Pancreas (tissue), 10 donors: ENCODE measurements at regions not wholly inside any gene's neighbourhood (a gene's known extent, or its start where the extent isn't known, plus 50 kb on each side); places are given as distances from the start of the nearest gene placed in this dataset.

Experiments used
- ATAC-seq, 4 donors: fragments of 200-7000 bp; cut with Tn5 transposase; one replicate each; pipeline versions ENCODE4 v1.8.0 to v1.9.1; 2020; ENCODE audit warnings: mild to moderate bottlenecking in 4 of 4, moderate library complexity in 4 of 4
- DNase-seq, 6 donors: peaks; one replicate each; pipeline ENCODE4 v3.0.0-alpha.2; 2020
- FAIRE-seq: peaks from 2 replicates; lab custom pipeline; 2012; peaks lifted over from hg19 to GRCh38; lab: Jason Lieb, UNC
- H3K27ac ChIP-seq, 4 donors: fragments of 200-600 bp; sonication (generic); 1 replicate in 3 of 4; 2 replicates in 1 of 4; pipeline versions ENCODE4 v1.5.0 to v1.8.0; 2020
- H3K27me3 ChIP-seq, 4 donors: fragments of 200-600 bp; one replicate each; pipeline ENCODE4 v1.8.0; 2021
- H3K36me3 ChIP-seq, 3 donors: fragments of 200-600 bp; sonication (generic) in 1 of 3; one replicate each; pipeline versions ENCODE4 v1.5.0 to v1.8.0; 2020 to 2021
- H3K4me1 ChIP-seq, 3 donors: fragments of 200-600 bp; one replicate each; pipeline ENCODE4 v1.8.0; 2021
- H3K4me3 ChIP-seq, 4 donors: fragments of 200-600 bp; sonication (generic) in 2 of 4; one replicate each; pipeline versions ENCODE4 v1.5.0 to v1.8.0; 2020 to 2021
- H3K9me3 ChIP-seq, 4 donors: fragments of 200-600 bp; one replicate each; pipeline ENCODE4 v1.8.0; 2021
- WGBS, 2 donors: extraction: QIAGEN DNeasy Blood & Tissue Kit; methylation state at CpG; one replicate each; pipeline ENCODE4 v1.1.7; 2013; 5-methylcytosine and 5-hydroxymethylcytosine counted together
- intact Hi-C, 3 donors: fragments of 100-400 bp; cut with DNase I; formaldehyde crosslinking; loops; one replicate each; pipeline versions ENCODE4 v1.11.1 to v1.14.2; 2022
- TF ChIP-seq, protein P1 (sequence below), 4 donors: fragments of 200-600 bp; sonication (generic) in 3 of 4; IDR thresholded peaks; one replicate each; pipeline versions ENCODE4 v1.5.0 to v1.8.0; 2021; ENCODE audit warnings: antibody characterized with exemption in 4 of 4
- donor health status: healthy with polysubstance abuse.
- donor health status: DM: no; HTN: no; CAD: no; lungs with moderate emphysema.
- donor health status: DM: no; HTN: no; CAD: no.
- donor health status: control.
- donor health status: control.
- donor health status: Bipolar disorder and iron deficiency.
- donor health status: DM: yes; HTN: yes; CAD: no.
- donor health status: DM: no; HTN: no; CAD: no.
- donor health status: DM: no; HTN: no; CAD: no.
- donor health status: DM: yes; HTN: yes; CAD: no.

DNA sequence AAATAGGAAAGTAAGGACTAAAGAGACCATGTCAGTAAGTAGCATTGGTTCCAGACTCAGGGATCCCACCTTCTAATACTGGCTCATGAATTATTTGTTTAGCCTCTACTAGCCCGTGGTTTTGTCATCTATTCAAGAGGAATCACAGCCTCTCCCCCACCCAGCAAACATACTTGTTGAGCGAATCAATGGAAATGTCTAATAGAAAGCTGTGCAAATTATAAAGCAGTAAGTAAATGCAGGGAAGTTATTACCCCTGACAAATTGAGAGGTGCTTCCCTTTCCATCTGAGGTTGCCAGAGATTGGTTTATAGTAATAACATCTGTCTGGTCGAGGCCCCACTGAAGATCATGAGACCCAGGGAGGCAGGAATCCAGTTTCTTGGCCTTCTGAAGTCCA, 219.3 kb upstream of the OSR1 start:
- peaks cover 0 to 3% (median 0%) of the 10 kb centered on the region in 4 donors for H3K27me3 ChIP-seq
- H3K27ac ChIP-seq: no peak overlapping the region
- H3K9me3 ChIP-seq: no peaks in the 10 kb centered on the region
- intact Hi-C loops: no loop called here
- DNase-seq (no peak), ATAC-seq (no peak), FAIRE-seq (no peak)
- WGBS, 2 donors: 52 to 54% methylated on average over 3 of the region's 3 CpGs
- TF ChIP-seq, protein P1, sequence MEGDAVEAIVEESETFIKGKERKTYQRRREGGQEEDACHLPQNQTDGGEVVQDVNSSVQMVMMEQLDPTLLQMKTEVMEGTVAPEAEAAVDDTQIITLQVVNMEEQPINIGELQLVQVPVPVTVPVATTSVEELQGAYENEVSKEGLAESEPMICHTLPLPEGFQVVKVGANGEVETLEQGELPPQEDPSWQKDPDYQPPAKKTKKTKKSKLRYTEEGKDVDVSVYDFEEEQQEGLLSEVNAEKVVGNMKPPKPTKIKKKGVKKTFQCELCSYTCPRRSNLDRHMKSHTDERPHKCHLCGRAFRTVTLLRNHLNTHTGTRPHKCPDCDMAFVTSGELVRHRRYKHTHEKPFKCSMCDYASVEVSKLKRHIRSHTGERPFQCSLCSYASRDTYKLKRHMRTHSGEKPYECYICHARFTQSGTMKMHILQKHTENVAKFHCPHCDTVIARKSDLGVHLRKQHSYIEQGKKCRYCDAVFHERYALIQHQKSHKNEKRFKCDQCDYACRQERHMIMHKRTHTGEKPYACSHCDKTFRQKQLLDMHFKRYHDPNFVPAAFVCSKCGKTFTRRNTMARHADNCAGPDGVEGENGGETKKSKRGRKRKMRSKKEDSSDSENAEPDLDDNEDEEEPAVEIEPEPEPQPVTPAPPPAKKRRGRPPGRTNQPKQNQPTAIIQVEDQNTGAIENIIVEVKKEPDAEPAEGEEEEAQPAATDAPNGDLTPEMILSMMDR (IDR thresholded peaks at IDR 0.05): no peak
- H3K4me1 ChIP-seq: no peaks in the 10 kb centered on the region
- no peaks in the 10 kb centered on the region for H3K36me3 ChIP-seq
- no peak overlapping the region for H3K4me3 ChIP-seq

- ATAC-seq (no peak), FAIRE-seq (no peak)
- 40 to 45% methylated on average over 3 of the region's 3 CpGs for WGBS, 2 donors
These were observed 218.0 kb upstream of the OSR1 start for GRCh38 chr2:19576411-19576810.

GRCh38 chr2:19575641-19576040, 217.2 kb upstream of the OSR1 start:
- no peaks in the 10 kb centered on the region for H3K9me3 ChIP-seq
- no peak overlapping the region for H3K27ac ChIP-seq
- H3K36me3 ChIP-seq: no peaks in the 10 kb centered on the region
- DNase-seq (no peak), FAIRE-seq (no peak), ATAC-seq (no peak)
- peaks cover 0 to 3% (median 0%) of the 10 kb centered on the region in 4 donors for H3K27me3 ChIP-seq
- TF ChIP-seq, protein P1 (IDR thresholded peaks at IDR 0.05): no peak
- H3K4me1 ChIP-seq: no peaks in the 10 kb centered on the region
- intact Hi-C loops: no loop called here
- no peak overlapping the region for H3K4me3 ChIP-seq

More at GRCh38 chr2:19576411-19576810, 218.0 kb upstream of the OSR1 start:
- intact Hi-C loops: no loop called here
- Histone ChIP-seq H3K4me3 (no peak overlapping the region), H3K27me3 (peaks cover 0 to 3% (median 0%) of the 10 kb centered on the region in 4 donors), H3K36me3 (no peaks in the 10 kb centered on the region), H3K9me3 (no peaks in the 10 kb centered on the region), H3K27ac (no peak overlapping the region), H3K4me1 (no peaks in the 10 kb centered on the region)
- TF ChIP-seq, protein P1 (IDR thresholded peaks at IDR 0.05): no peak
- DNase-seq: no peak

GRCh38 chr2:19574778-19575260, 216.4 kb upstream of the OSR1 start:
- FAIRE-seq (no peak), ATAC-seq (peak in 3 of 4 donors; percentile 18 to 50 (median 30)), DNase-seq (peak in 1 of 6 donors; percentile 20)
- Histone ChIP-seq H3K27ac (no peak overlapping the region), H3K4me1 (no peaks in the 10 kb centered on the region), H3K4me3 (no peak overlapping the region), H3K27me3 (peaks cover 0 to 3% (median 0%) of the 10 kb centered on the region in 4 donors), H3K9me3 (no peaks in the 10 kb centered on the region), H3K36me3 (no peaks in the 10 kb centered on the region)
- intact Hi-C loops: no loop called here
- TF ChIP-seq, protein P1 (IDR thresholded peaks at IDR 0.05): no peak
- 36 to 48% methylated on average over 5 of the region's 5 CpGs for WGBS, 2 donors

DNA sequence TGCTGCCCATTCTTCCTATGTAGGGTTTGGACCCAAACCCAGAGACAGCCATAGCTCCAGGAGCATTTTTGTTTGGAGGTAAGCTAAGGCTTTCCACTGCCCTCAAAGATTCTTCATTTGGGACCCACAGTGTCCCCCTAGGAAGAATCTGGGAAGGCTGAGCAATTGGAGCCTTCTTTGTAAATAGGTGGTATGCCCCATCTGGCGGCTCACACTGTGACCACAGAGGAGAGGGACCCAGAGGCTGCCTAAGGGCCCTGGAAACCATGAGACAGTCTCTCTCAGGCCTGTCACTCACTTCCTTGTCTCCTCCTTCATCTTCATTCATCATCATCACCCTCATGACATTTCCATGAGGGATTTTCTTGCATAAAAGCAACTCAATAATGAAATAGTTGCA, 215.4 kb upstream of the OSR1 start:
- ATAC-seq (no peak), DNase-seq (no peak), FAIRE-seq (no peak)
- TF ChIP-seq, protein P1 (IDR thresholded peaks at IDR 0.05): no peak
- Histone ChIP-seq H3K4me3 (no peak overlapping the region), H3K9me3 (no peaks in the 10 kb centered on the region), H3K36me3 (no peaks in the 10 kb centered on the region), H3K27ac (no peak overlapping the region), H3K27me3 (peaks cover 0 to 3% (median 0%) of the 10 kb centered on the region in 4 donors), H3K4me1 (no peaks in the 10 kb centered on the region)
- WGBS, 2 donors: 72 to 93% methylated on average over 1 of the region's 1 CpG
- intact Hi-C loops: no loop called here
